ENCODE measurements at regions not wholly inside any gene's neighbourhood (a gene's known extent, or its start where the extent isn't known, plus 50 kb on each side); places are given as distances from the start of the nearest gene placed in this dataset.

DNA sequence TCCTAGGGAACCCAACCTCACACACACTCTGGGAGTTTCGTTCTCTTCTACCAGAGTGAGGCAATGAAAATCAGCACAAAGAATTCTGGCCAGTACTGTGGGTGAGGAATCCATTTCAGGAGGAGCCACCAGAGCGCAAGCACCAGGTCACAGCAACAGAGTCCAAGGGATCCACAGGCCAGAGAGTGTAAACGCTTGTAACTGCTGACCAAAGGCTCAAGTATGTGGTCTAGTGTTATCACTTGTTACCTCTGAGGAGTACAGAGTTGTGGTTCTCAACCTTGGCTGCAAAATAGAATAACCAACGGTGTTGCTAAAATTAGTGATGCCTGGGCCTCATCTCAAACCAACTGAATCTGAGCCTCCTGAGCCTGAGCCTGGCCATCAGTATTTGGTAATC lies 152.5 kb upstream of the ZNF366 start:
- TF ChIP-seq, protein P1, sequence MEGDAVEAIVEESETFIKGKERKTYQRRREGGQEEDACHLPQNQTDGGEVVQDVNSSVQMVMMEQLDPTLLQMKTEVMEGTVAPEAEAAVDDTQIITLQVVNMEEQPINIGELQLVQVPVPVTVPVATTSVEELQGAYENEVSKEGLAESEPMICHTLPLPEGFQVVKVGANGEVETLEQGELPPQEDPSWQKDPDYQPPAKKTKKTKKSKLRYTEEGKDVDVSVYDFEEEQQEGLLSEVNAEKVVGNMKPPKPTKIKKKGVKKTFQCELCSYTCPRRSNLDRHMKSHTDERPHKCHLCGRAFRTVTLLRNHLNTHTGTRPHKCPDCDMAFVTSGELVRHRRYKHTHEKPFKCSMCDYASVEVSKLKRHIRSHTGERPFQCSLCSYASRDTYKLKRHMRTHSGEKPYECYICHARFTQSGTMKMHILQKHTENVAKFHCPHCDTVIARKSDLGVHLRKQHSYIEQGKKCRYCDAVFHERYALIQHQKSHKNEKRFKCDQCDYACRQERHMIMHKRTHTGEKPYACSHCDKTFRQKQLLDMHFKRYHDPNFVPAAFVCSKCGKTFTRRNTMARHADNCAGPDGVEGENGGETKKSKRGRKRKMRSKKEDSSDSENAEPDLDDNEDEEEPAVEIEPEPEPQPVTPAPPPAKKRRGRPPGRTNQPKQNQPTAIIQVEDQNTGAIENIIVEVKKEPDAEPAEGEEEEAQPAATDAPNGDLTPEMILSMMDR (IDR thresholded peaks at IDR 0.05) = no peak
- TF ChIP-seq POLR2A (IDR thresholded peaks at IDR 0.05) = no peak

Measured in lower leg skin (tissue), 3 donors.